A673 (cell line): ENCODE measurements at regions not wholly inside any gene's neighbourhood (a gene's known extent, or its start where the extent isn't known, plus 50 kb on each side); places are given as distances from the start of the nearest gene placed in this dataset.

ENCODE experiments used
- EZH2 ChIP-seq: fragments of 200-600 bp; sonication (generic); IDR thresholded peaks from 2 replicates; pipeline ENCODE4 v1.6.1; 2017; ENCODE audit warnings: borderline replicate concordance, low read depth, mild to moderate bottlenecking, mixed read lengths, antibody characterized with exemption, low read length; ENCODE audit not compliant: poor library complexity, severe bottlenecking
- TF ChIP-seq, protein P1 (sequence below): fragments of 300-800, 200-600 bp; sonication (generic); conservative IDR thresholded peaks from 2 replicates; pipeline ENCODE4 v1.5.1; 2017; ENCODE audit warnings: low read depth, mild to moderate bottlenecking, antibody characterized with exemption, low read length, moderate library complexity, mixed read lengths

DNA sequence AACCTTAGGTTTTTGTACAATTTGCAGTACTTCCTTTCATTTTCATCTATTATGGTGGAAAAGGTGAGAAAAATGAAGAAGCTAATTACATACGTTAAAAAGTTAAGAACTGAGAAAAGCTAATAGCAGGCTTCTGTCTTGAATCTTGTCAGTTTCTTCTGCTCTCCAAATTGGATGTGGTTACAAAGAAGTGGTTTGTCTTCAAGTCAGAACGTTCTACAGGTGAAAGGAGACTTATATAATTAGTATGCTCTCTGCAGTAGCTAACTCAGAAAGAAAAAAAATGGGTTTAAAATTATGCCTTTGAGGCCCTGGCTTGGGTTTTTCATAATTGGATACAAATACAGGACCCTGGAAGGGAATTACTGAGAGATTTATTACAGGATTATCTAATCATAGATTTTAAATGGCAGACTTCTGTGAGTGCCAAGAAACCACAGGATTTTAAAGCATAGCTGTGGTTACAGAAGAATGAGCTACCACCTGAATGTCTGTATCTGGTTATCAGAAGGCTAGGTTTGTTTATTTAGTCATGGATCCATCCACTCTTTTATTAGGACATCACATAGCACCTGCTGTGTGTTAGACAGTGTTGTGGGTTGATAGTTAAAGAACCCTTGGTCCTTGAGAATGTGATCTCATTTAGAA lies 528.1 kb upstream of the MCTP2 start:
- TF ChIP-seq, protein P1, sequence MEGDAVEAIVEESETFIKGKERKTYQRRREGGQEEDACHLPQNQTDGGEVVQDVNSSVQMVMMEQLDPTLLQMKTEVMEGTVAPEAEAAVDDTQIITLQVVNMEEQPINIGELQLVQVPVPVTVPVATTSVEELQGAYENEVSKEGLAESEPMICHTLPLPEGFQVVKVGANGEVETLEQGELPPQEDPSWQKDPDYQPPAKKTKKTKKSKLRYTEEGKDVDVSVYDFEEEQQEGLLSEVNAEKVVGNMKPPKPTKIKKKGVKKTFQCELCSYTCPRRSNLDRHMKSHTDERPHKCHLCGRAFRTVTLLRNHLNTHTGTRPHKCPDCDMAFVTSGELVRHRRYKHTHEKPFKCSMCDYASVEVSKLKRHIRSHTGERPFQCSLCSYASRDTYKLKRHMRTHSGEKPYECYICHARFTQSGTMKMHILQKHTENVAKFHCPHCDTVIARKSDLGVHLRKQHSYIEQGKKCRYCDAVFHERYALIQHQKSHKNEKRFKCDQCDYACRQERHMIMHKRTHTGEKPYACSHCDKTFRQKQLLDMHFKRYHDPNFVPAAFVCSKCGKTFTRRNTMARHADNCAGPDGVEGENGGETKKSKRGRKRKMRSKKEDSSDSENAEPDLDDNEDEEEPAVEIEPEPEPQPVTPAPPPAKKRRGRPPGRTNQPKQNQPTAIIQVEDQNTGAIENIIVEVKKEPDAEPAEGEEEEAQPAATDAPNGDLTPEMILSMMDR: no peak
- TF ChIP-seq EZH2: no peak
